ENCODE measurements at regions not wholly inside any gene's neighbourhood (a gene's known extent, or its start where the extent isn't known, plus 50 kb on each side); places are given as distances from the start of the nearest gene placed in this dataset.
"Not testable (repeated sequence)": the region's sequence is repeated elsewhere in the genome, so short reads cannot be mapped to it uniquely, and the experiment has no call there.

DNA sequence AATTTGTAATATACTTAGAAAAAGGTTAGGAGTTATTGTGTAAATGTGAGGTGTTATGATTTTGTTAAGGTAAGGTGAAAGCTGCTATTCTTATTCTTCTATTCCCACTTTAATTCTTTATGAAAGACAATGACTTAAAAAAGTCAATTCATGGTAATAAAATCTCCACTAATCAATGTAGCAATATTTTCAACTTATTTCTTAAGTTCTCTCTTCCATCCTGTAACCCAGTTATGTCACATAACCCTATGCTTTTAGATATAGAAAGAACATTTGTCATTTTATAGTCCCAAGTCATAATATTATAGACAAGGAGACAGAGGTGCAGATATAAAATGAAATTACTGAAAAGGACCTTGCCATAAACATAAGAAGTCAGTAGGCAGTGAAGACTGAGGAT lies 157.9 kb upstream of the SLC7A11 start:
- Histone ChIP-seq H3K4me1 (ENCODE audit: control insufficient read depth, insufficient read depth, low read length, unreplicated experiment) (peaks cover 9% of the 10 kb centered on the region), H3K36me3 (ENCODE audit: insufficient read depth, low read length) (no peaks in the 10 kb centered on the region), H3K4me3 (ENCODE audit: low read depth, low read length) (no peak overlapping the region), H3K79me2 (ENCODE audit: control insufficient read depth, insufficient read depth, low read length, unreplicated experiment) (no peaks in the 10 kb centered on the region), H3K27ac (ENCODE audit: low read depth, low read length) (no peak overlapping the region), H3K27me3 (ENCODE audit: insufficient read depth, low read length) (no peaks in the 10 kb centered on the region), H2AFZ (ENCODE audit: low read length, unreplicated experiment) (no peak overlapping the region)

DNA sequence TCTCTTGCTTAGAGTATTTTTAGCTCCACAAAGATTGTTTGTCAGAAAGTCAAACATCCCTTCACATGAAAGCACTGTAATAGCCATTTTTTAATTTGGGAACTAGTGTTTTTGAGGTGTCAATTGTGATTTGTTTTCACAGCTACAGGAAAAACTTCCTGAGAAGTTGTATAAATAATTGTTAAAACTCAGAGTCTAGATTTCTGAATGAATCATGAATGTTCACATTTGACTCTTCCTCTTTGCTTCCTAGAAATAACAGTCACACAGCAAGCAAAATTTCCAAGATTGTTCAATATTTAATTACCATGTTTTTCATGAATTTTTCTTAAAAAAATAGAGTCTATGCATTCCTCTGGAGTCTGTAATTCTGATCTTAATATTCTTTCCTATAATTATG lies 156.9 kb upstream of the SLC7A11 start:
- Histone ChIP-seq H3K4me3 (ENCODE audit: low read depth, low read length) (no peak overlapping the region), H3K79me2 (ENCODE audit: control insufficient read depth, insufficient read depth, low read length, unreplicated experiment) (no peaks in the 10 kb centered on the region), H3K36me3 (ENCODE audit: insufficient read depth, low read length) (no peaks in the 10 kb centered on the region), H3K27me3 (ENCODE audit: insufficient read depth, low read length) (no peaks in the 10 kb centered on the region), H2AFZ (ENCODE audit: low read length, unreplicated experiment) (no peak overlapping the region), H3K27ac (ENCODE audit: low read depth, low read length) (peak overlapping the region; percentile 27; the same call in 1 of the 2 replicates), H3K4me1 (ENCODE audit: control insufficient read depth, insufficient read depth, low read length, unreplicated experiment) (peaks cover 9% of the 10 kb centered on the region)

DNA sequence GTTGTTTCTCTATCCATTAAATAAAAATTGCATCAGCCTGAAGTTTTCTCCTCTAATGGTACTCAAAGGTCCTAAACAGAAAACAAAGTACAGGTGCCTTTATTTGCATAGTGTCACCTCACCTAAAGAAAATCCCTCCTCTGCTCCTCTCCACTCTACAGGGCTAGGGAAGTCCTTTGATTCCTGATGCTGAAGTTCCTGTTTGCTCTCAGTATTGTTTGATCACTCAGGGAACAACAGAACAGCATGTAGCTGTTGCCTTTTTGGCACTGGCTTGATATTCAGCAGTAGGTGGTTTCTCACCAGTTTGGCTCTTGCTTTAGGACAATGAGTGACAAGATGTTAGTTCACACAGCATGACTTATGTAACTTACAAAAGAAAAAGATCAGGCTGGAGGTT lies 156.2 kb upstream of the SLC7A11 start:
- H3K36me3 ChIP-seq (ENCODE audit: insufficient read depth, low read length), result no peaks in the 10 kb centered on the region
- no peak overlapping the region for H3K27ac ChIP-seq (ENCODE audit: low read depth, low read length)
- no peaks in the 10 kb centered on the region for H3K27me3 ChIP-seq (ENCODE audit: insufficient read depth, low read length)
- no peak overlapping the region for H3K4me3 ChIP-seq (ENCODE audit: low read depth, low read length)
- peaks cover 9% of the 10 kb centered on the region for H3K4me1 ChIP-seq (ENCODE audit: control insufficient read depth, insufficient read depth, low read length, unreplicated experiment)
- no peaks in the 10 kb centered on the region for H3K79me2 ChIP-seq (ENCODE audit: control insufficient read depth, insufficient read depth, low read length, unreplicated experiment)
- no peak overlapping the region for H2AFZ ChIP-seq (ENCODE audit: low read length, unreplicated experiment)

DNA sequence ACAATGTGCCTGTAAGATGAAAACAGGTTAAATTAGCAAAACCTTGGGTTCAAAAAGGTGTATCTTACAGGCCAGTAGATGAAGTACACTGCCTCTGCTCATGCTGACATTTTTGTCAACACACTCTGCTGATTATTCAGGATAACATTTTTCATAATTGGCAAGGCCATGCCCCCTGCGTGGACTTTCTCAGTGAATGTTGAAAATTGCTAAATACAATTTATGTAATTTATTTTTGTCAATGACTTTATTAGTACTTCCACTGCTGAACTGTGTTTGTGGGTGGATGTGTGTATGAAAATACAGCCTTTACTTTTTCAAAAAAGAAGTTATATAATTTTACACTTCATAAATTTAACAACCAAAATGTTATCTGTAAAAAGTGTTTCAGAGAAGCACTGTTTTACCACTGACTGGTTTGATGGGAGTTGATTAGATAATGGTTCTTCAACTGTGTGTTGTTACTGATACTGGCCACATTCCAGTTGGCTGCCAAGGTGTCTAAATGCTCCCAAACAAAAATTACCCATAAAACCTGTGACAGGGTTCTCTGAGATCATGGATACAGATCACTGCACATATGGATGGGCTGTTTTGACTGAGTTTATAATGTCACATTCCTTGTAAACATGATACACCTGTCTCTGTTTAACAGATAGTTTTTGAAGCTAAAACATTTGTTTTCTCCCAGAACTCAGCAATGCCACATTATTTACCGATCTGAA lies 151.9 kb upstream of the SLC7A11 start:
- peaks cover 8% of the 10 kb centered on the region for H3K4me1 ChIP-seq (ENCODE audit: control insufficient read depth, insufficient read depth, low read length, unreplicated experiment)
- no peak overlapping the region for H3K27ac ChIP-seq (ENCODE audit: low read depth, low read length)
- H3K36me3 ChIP-seq (ENCODE audit: insufficient read depth, low read length), result no peaks in the 10 kb centered on the region
- H2AFZ ChIP-seq (ENCODE audit: low read length, unreplicated experiment), result no peak overlapping the region
- H3K27me3 ChIP-seq (ENCODE audit: insufficient read depth, low read length), result no peaks in the 10 kb centered on the region
- no peak overlapping the region for H3K4me3 ChIP-seq (ENCODE audit: low read depth, low read length)
- H3K79me2 ChIP-seq (ENCODE audit: control insufficient read depth, insufficient read depth, low read length, unreplicated experiment), result no peaks in the 10 kb centered on the region

DNA sequence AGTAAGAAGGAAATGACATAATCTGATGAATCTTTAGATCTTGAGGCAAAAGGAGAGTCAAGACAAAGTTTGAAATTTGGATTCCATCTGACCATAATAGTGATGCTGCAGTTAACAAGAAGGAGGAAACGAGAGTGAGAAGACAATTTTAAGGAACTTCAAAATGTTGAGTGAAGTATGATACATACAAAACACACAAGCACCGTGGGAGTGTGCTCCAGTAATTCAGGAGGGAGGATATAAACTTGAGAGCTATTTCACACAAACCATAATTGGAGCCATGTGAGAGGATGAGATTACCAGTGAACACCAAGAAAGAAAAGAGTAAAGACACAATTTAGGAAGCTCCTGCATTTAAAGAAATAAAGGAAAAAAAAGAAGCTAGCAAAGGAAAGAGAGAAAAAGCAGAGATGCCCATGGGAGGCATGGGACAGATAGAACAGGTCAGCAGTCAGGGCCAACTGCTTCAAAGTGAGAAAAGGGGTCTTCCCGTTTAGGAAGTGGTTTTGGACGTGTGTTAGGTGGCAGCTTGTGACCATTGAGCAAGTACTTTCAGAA lies 150.7 kb upstream of the SLC7A11 start:
- Histone ChIP-seq H2AFZ (ENCODE audit: low read length, unreplicated experiment) (no peak overlapping the region), H3K36me3 (ENCODE audit: insufficient read depth, low read length) (no peaks in the 10 kb centered on the region), H3K4me1 (ENCODE audit: control insufficient read depth, insufficient read depth, low read length, unreplicated experiment) (no peaks in the 10 kb centered on the region), H3K4me3 (ENCODE audit: low read depth, low read length) (no peak overlapping the region), H3K27ac (ENCODE audit: low read depth, low read length) (no peak overlapping the region), H3K27me3 (ENCODE audit: insufficient read depth, low read length) (no peaks in the 10 kb centered on the region), H3K79me2 (ENCODE audit: control insufficient read depth, insufficient read depth, low read length, unreplicated experiment) (no peaks in the 10 kb centered on the region)

DNA sequence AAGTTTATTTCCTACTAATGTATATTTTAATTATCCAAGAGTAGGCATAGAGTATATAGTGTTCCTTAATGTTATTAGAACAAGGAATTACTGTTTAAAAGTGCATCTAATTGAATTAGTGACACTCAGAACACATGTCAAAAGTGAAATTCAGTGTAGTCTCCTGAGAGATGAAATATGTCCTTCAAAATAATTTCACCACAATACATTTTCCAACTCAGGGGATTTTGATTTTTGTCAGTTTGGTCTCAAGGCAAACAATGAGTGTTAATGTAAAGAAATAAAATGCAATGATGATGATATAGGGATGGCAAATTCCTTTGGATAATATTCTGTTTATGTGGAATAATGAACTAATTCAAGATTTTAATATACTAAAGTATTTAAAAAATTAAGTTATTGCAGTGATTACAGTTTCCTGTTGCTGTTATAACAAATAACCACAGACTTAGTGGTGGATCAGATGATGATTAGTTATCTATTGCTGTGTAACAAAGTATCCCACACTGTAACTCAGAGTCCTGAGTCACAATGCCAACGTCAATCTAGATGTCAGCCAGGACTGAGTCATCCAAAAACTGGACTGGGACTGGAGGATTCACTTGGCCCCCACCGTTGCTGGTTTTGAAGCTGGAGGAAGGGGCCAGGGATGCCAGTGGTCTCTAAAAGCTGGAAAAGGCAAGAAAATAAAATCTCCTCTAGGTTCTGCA lies 148.0 kb upstream of the SLC7A11 start:
- no peaks in the 10 kb centered on the region for H3K4me1 ChIP-seq (ENCODE audit: control insufficient read depth, insufficient read depth, low read length, unreplicated experiment)
- H2AFZ ChIP-seq (ENCODE audit: low read length, unreplicated experiment), result no peak overlapping the region
- no peak overlapping the region for H3K4me3 ChIP-seq (ENCODE audit: low read depth, low read length)
- peak overlapping the region; percentile 13; the same call in 1 of the 2 replicates for H3K27ac ChIP-seq (ENCODE audit: low read depth, low read length)
- no peaks in the 10 kb centered on the region for H3K79me2 ChIP-seq (ENCODE audit: control insufficient read depth, insufficient read depth, low read length, unreplicated experiment)
- H3K27me3 ChIP-seq (ENCODE audit: insufficient read depth, low read length), result no peaks in the 10 kb centered on the region
- H3K36me3 ChIP-seq (ENCODE audit: insufficient read depth, low read length), result no peaks in the 10 kb centered on the region

DNA sequence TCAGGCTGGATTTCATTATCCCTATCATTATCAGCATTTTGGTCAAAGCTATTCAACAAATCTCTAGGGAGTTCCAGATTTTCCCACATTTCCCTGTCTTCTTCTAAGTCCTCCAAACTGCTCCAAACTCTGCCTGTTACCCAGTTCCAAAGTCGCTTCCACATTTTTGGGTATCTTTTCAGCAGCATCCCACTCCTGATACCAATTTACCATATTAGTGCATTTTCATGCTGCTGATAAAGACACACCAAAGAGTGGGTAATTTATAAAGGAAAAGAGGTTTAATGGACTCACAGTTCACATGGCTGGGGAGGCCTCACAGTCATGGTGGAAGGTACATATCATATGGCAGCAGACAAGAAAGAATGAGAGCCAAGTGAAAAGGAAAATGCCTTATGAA lies 132.8 kb upstream of the SLC7A11 start:
- H3K4me3 ChIP-seq (ENCODE audit: low read depth, low read length), result no peak overlapping the region
- no peaks in the 10 kb centered on the region for H3K4me1 ChIP-seq (ENCODE audit: control insufficient read depth, insufficient read depth, low read length, unreplicated experiment)
- H3K27me3 ChIP-seq (ENCODE audit: insufficient read depth, low read length), result no peaks in the 10 kb centered on the region
- no peak overlapping the region for H2AFZ ChIP-seq (ENCODE audit: low read length, unreplicated experiment)
- no peaks in the 10 kb centered on the region for H3K36me3 ChIP-seq (ENCODE audit: insufficient read depth, low read length)
- H3K27ac ChIP-seq (ENCODE audit: low read depth, low read length), result no peak overlapping the region
- no peaks in the 10 kb centered on the region for H3K79me2 ChIP-seq (ENCODE audit: control insufficient read depth, insufficient read depth, low read length, unreplicated experiment)

DNA sequence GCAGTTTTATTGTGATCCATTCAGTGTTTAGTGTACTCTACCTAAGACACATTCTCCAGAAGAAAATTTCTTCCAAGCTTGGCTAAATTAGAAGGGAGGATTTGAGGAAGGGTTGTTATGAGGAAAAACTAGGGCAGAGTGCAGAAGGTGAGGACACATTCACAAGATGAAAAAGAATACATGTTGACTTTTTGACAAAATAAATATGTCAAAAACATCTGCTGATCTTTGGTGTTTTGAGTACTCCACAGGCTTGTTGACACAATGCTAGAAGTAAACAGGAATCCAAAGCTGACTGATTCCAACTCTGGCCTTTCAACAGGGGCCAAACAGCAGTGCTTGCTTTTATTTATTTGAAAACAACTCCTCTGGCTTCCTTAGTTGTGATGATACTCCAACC lies 125.8 kb upstream of the SLC7A11 start:
- no peaks in the 10 kb centered on the region for H3K27me3 ChIP-seq (ENCODE audit: insufficient read depth, low read length)
- H2AFZ ChIP-seq (ENCODE audit: low read length, unreplicated experiment), result no peak overlapping the region
- no peaks in the 10 kb centered on the region for H3K79me2 ChIP-seq (ENCODE audit: control insufficient read depth, insufficient read depth, low read length, unreplicated experiment)
- H3K36me3 ChIP-seq (ENCODE audit: insufficient read depth, low read length), result no peaks in the 10 kb centered on the region
- no peak overlapping the region for H3K27ac ChIP-seq (ENCODE audit: low read depth, low read length)
- H3K4me1 ChIP-seq (ENCODE audit: control insufficient read depth, insufficient read depth, low read length, unreplicated experiment), result no peaks in the 10 kb centered on the region
- no peak overlapping the region for H3K4me3 ChIP-seq (ENCODE audit: low read depth, low read length)

DNA sequence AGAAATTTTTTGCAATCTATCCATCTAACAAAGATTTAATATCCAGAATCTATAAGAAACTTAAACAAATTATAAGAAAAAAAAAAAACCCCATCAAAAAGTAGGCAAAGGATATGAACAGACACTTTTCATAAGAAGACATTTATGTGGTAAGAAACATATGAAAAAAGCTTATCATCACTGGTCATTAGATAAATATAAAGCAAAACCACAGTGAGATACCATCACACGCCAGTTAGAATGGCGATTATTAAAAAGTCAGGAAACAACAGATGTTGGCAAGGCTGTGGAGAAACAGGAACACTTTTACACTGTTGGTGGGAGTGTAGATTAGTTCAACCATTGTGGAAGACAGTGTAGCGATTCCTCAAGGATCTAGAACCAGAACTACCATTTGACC lies 110.3 kb upstream of the SLC7A11 start:
- not testable (repeated sequence) for H3K36me3 ChIP-seq (ENCODE audit: insufficient read depth, low read length); H3K4me3 ChIP-seq (ENCODE audit: low read depth, low read length); H3K27me3 ChIP-seq (ENCODE audit: insufficient read depth, low read length)

DNA sequence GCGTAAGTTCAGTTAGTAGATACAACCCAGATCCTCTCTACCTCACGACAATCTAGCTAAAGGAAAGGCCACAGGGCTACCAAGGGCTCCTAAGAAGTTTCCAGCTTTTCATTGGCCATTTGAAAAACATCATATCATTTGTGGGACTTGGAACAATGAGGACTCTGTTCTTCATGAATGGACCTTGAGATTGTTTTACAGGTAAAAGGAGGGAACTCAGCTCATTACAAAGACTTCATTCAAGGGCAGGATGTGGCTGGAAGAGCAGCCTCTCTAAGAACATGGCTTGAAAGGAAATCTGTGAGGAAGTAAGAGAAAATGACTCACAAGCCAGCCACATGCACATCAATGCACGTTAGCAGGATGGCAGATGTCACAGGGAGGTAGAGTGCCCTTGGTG lies 105.9 kb upstream of the SLC7A11 start:
- H3K4me3 ChIP-seq (ENCODE audit: low read depth, low read length), result no peak overlapping the region
- H3K27ac ChIP-seq (ENCODE audit: low read depth, low read length), result no peak overlapping the region
- H3K4me1 ChIP-seq (ENCODE audit: control insufficient read depth, insufficient read depth, low read length, unreplicated experiment), result no peaks in the 10 kb centered on the region
- no peaks in the 10 kb centered on the region for H3K27me3 ChIP-seq (ENCODE audit: insufficient read depth, low read length)
- peak overlapping the region; percentile 62 for H2AFZ ChIP-seq (ENCODE audit: low read length, unreplicated experiment)
- H3K79me2 ChIP-seq (ENCODE audit: control insufficient read depth, insufficient read depth, low read length, unreplicated experiment), result no peaks in the 10 kb centered on the region
- no peaks in the 10 kb centered on the region for H3K36me3 ChIP-seq (ENCODE audit: insufficient read depth, low read length)

More for the DNA sequence above, 110.3 kb upstream of the SLC7A11 start:
- H3K79me2 ChIP-seq (ENCODE audit: control insufficient read depth, insufficient read depth, low read length, unreplicated experiment); H2AFZ ChIP-seq (ENCODE audit: low read length, unreplicated experiment); H3K27ac ChIP-seq (ENCODE audit: low read depth, low read length); H3K4me1 ChIP-seq (ENCODE audit: control insufficient read depth, insufficient read depth, low read length, unreplicated experiment): not testable (repeated sequence)

DNA sequence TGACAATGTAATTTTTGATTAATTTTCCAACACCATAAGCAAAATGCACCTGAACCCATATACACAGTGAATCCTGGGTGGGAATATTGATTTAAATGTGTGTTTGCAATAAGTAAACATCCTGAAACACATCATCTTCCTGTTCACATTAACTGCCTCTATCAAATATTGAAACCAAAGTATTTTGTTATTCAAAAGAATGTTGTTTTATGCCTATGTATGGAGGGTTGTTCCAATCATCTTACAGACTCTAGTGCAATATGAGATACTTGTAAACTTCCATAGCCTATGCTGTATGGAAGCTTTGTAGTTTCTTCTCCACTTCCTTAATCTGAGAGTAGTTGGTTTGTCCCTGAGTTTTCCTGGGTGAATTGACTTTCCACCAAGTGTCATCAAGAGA lies 105.4 kb upstream of the SLC7A11 start:
- Histone ChIP-seq H3K27ac (ENCODE audit: low read depth, low read length) (no peak overlapping the region), H3K36me3 (ENCODE audit: insufficient read depth, low read length) (no peaks in the 10 kb centered on the region), H3K27me3 (ENCODE audit: insufficient read depth, low read length) (no peaks in the 10 kb centered on the region), H3K4me3 (ENCODE audit: low read depth, low read length) (no peak overlapping the region), H2AFZ (ENCODE audit: low read length, unreplicated experiment) (peak overlapping the region; percentile 62), H3K79me2 (ENCODE audit: control insufficient read depth, insufficient read depth, low read length, unreplicated experiment) (no peaks in the 10 kb centered on the region), H3K4me1 (ENCODE audit: control insufficient read depth, insufficient read depth, low read length, unreplicated experiment) (no peaks in the 10 kb centered on the region)
